WTC11 (cell line): ENCODE measurements at regions not wholly inside any gene's neighbourhood (a gene's known extent, or its start where the extent isn't known, plus 50 kb on each side); places are given as distances from the start of the nearest gene placed in this dataset.

Source experiments
- ATAC-seq: fragments of 200-7000 bp; cut with Tn5 transposase; 2 replicates; pipeline ENCODE4 v1.10.0; 2021; ENCODE audit warnings: mild to moderate bottlenecking, moderate library complexity
- CTCF ChIA-PET: fragments of 300-600 bp; sonication (Branson Sonifier 250); formaldehyde crosslinking; loops from one replicate; lab custom pipeline; 2021; ENCODE audit warnings: antibody characterized with exemption; lab: Charles Lee
- POLR2A ChIA-PET: fragments of 350-600 bp; sonication (Branson Sonifier 250); formaldehyde crosslinking; loops from one replicate; lab custom pipeline; 2021; ENCODE audit warnings: antibody characterized with exemption; lab: Charles Lee
- DNase-seq: peaks from one replicate; pipeline ENCODE4 v3.0.0; 2021; ENCODE audit warnings: low spot score
- H3K27ac Mint-ChIP-seq: 2 replicates; pipeline ENCODE4 v1.8.0; 2021; ENCODE audit warnings: mixed read lengths
- H3K27me3 Mint-ChIP-seq: 2 replicates; pipeline ENCODE4 v1.8.0; 2021; ENCODE audit warnings: low read depth, mild to moderate bottlenecking, moderate library complexity, mixed read lengths
- H3K36me3 Mint-ChIP-seq: 2 replicates; pipeline ENCODE4 v1.8.0; 2021; ENCODE audit warnings: mixed read lengths
- H3K4me1 Mint-ChIP-seq: 2 replicates; pipeline ENCODE4 v1.8.0; 2022; ENCODE audit warnings: mixed read lengths
- H3K4me3 Mint-ChIP-seq: 2 replicates; pipeline ENCODE4 v1.8.0; 2021; ENCODE audit warnings: mild to moderate bottlenecking, moderate library complexity, mixed read lengths
- H3K9me3 Mint-ChIP-seq: 2 replicates; pipeline ENCODE4 v1.8.0; 2021; ENCODE audit warnings: mixed read lengths
- AR ChIP-seq: fragments of 250-450 bp; sonication (Bioruptor Pico); IDR thresholded peaks from 2 replicates; pipeline ENCODE4 v1.9.0; 2021; ENCODE audit warnings: mild to moderate bottlenecking
- ELF4 ChIP-seq: sonication (generic); formaldehyde crosslinking; IDR thresholded peaks from 2 replicates; pipeline ENCODE4 v1.8.1; 2022; ENCODE audit warnings: low read depth, mild to moderate bottlenecking, moderate library complexity, missing genetic modification reagents
- EMX1 ChIP-seq: fragments of 250-450 bp; sonication (Bioruptor Pico); IDR thresholded peaks from 2 replicates; pipeline ENCODE4 v1.8.0; 2021; ENCODE audit warnings: mild to moderate bottlenecking
- ESRRA ChIP-seq: sonication (generic); formaldehyde crosslinking; IDR thresholded peaks from 2 replicates; pipeline ENCODE4 v1.8.1; 2022; ENCODE audit warnings: mild to moderate bottlenecking, missing genetic modification reagents, borderline replicate concordance
- FOXP1 ChIP-seq: sonication (generic); formaldehyde crosslinking; IDR thresholded peaks from 2 replicates; pipeline ENCODE4 v1.8.0; 2022; ENCODE audit warnings: missing genetic modification reagents, mild to moderate bottlenecking, moderate library complexity, borderline replicate concordance
- GABPB1 ChIP-seq: sonication (generic); formaldehyde crosslinking; IDR thresholded peaks from 2 replicates; pipeline ENCODE4 v1.8.1; 2023; ENCODE audit warnings: mild to moderate bottlenecking, missing genetic modification reagents
- GRHL2 ChIP-seq: fragments of 250-450 bp; sonication (Bioruptor Pico); IDR thresholded peaks from 2 replicates; pipeline ENCODE4 v1.8.0; 2022; ENCODE audit warnings: mild to moderate bottlenecking, moderate library complexity; ENCODE audit not compliant: insufficient replicate concordance, severe bottlenecking
- GTF2I ChIP-seq: fragments of 250-450 bp; sonication (Bioruptor Pico); conservative IDR thresholded peaks from 2 replicates; pipeline ENCODE4 v1.4.0; 2021; ENCODE audit warnings: mild to moderate bottlenecking
- HMGA2 ChIP-seq: fragments of 250-450 bp; sonication (Bioruptor Pico); IDR thresholded peaks from 2 replicates; pipeline ENCODE4 v1.4.0; 2021; ENCODE audit warnings: mild to moderate bottlenecking, moderate library complexity
- JAZF1 ChIP-seq: fragments of 250-450 bp; sonication (Bioruptor Pico); IDR thresholded peaks from 2 replicates; pipeline ENCODE4 v1.9.0; 2021; ENCODE audit warnings: moderate library complexity, mild to moderate bottlenecking, inconsistent platforms
- NFYB ChIP-seq: sonication (generic); formaldehyde crosslinking; conservative IDR thresholded peaks from 2 replicates; pipeline ENCODE4 v1.8.0; 2022; ENCODE audit warnings: low read depth, missing genetic modification reagents
- NR3C1 ChIP-seq: sonication (generic); formaldehyde crosslinking; conservative IDR thresholded peaks from 2 replicates; pipeline ENCODE4 v1.8.1; 2023; ENCODE audit warnings: low read depth, mild to moderate bottlenecking, missing genetic modification reagents
- SMAD3 ChIP-seq: sonication (generic); formaldehyde crosslinking; IDR thresholded peaks from 2 replicates; pipeline ENCODE4 v1.8.0; 2022; ENCODE audit warnings: missing genetic modification reagents, mild to moderate bottlenecking, borderline replicate concordance
- TEAD4 ChIP-seq: sonication (generic); formaldehyde crosslinking; IDR thresholded peaks from 2 replicates; pipeline ENCODE4 v1.8.0; 2022; ENCODE audit warnings: mild to moderate bottlenecking, missing genetic modification reagents
- USF1 ChIP-seq: sonication (generic); formaldehyde crosslinking; IDR thresholded peaks from 2 replicates; pipeline ENCODE4 v1.8.0; 2022; ENCODE audit warnings: mild to moderate bottlenecking, missing genetic modification reagents
- ZNF138 ChIP-seq: sonication (generic); formaldehyde crosslinking; conservative IDR thresholded peaks from 2 replicates; pipeline ENCODE4 v1.8.1; 2022; ENCODE audit warnings: mild to moderate bottlenecking, moderate library complexity, missing genetic modification reagents
- ZNF219 ChIP-seq: sonication (generic); formaldehyde crosslinking; IDR thresholded peaks from 2 replicates; pipeline ENCODE4 v1.8.0; 2023; ENCODE audit warnings: missing genetic modification reagents, mild to moderate bottlenecking, borderline replicate concordance
- ZNF232 ChIP-seq: sonication (generic); formaldehyde crosslinking; IDR thresholded peaks from 2 replicates; pipeline ENCODE4 v1.8.0; 2022; ENCODE audit warnings: mild to moderate bottlenecking, missing genetic modification reagents
- ZNF263 ChIP-seq: sonication (generic); formaldehyde crosslinking; IDR thresholded peaks from 2 replicates; pipeline ENCODE4 v1.8.1; 2022; ENCODE audit warnings: low read depth, mild to moderate bottlenecking, moderate library complexity, missing genetic modification reagents
- ZNF317 ChIP-seq: sonication (generic); formaldehyde crosslinking; IDR thresholded peaks from 2 replicates; pipeline ENCODE4 v1.8.1; 2023; ENCODE audit warnings: low read depth, mild to moderate bottlenecking, moderate library complexity, missing genetic modification reagents, borderline replicate concordance
- ZNF396 ChIP-seq: fragments of 250-450 bp; sonication (Bioruptor Pico); IDR thresholded peaks from 2 replicates; pipeline ENCODE4 v1.8.0; 2021; ENCODE audit warnings: mild to moderate bottlenecking, moderate library complexity, borderline replicate concordance
- ZNF423 ChIP-seq: fragments of 250-450 bp; sonication (Bioruptor Pico); IDR thresholded peaks from 2 replicates; pipeline ENCODE4 v2.1.2; 2022; ENCODE audit warnings: mild to moderate bottlenecking, moderate library complexity
- TF ChIP-seq, protein P1 (sequence below): sonication (generic); formaldehyde crosslinking; IDR thresholded peaks from 2 replicates; pipeline ENCODE4 v1.8.1; 2022; ENCODE audit warnings: low read depth, mild to moderate bottlenecking, moderate library complexity, missing genetic modification reagents, borderline replicate concordance
- TF ChIP-seq, protein P2 (sequence below): sonication (generic); formaldehyde crosslinking; IDR thresholded peaks from 2 replicates; pipeline ENCODE4 v1.8.1; 2022; ENCODE audit warnings: mild to moderate bottlenecking, missing genetic modification reagents, moderate library complexity, borderline replicate concordance
- TF ChIP-seq, protein P3 (sequence below): sonication (generic); formaldehyde crosslinking; IDR thresholded peaks from 2 replicates; pipeline ENCODE4 v1.8.0; 2022; ENCODE audit warnings: missing genetic modification reagents

DNA sequence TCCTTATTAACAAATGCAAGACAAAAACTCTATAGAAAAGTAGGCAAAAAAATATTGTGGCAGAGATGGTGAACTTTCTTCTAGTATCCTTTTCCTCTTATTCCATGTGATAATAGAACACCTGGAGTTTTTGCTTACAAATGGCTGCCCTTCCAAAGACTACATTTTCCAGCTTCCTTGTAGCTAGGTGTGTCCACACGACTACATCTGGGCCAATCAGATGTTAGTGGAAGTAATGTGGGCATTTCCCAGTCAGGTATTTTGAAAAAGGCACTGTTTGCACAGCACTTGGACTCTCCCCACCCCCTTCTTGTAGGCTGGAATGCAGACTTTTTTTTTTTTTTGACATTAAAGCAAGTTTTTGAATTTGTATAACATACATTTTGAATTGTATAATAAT, 105.5 kb upstream of the TBX20 start:
- no peak overlapping the region for H3K4me3 Mint-ChIP-seq
- H3K27ac Mint-ChIP-seq, result no peak overlapping the region

DNA sequence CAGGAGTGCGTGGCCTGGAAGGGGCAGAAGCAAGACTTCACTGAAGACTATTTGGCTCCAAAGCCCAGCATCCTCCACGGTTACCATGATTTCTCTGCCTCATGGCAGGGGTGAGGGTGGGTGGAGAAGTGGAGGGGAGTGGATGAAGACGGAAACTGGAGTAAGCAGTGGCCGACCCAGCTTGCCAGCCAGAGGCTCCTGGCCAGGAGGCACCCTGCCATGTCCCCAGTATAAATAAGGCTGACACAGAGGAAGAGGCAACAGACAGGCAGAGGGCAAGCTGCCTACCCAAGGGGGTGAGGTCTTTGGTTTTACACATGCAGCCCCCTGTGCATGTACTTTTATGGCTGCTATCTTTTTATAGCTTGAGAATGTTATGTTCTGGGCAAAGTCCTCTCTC, 102.6 kb upstream of the TBX20 start:
- Mint-ChIP-seq H3K9me3 (no peaks in the 10 kb centered on the region), H3K27ac (no peak overlapping the region), H3K36me3 (no peaks in the 10 kb centered on the region), H3K4me3 (no peak overlapping the region), H3K4me1 (peaks cover 13% of the 10 kb centered on the region), H3K27me3 (no peaks in the 10 kb centered on the region)
- TF ChIP-seq GRHL2 (CRISPR knock-in tag) (no peak), USF1 (no peak), ELF4 (CRISPR knock-in tag) (no peak), ZNF232 (no peak), ZNF263 (CRISPR knock-in tag) (no peak), ZNF138 (CRISPR knock-in tag) (no peak), SMAD3 (CRISPR knock-in tag) (no peak), HMGA2 (CRISPR knock-in tag) (no peak), AR (no peak), NR3C1 (no peak), ESRRA (CRISPR knock-in tag) (no peak)
- TF ChIP-seq, protein P1, sequence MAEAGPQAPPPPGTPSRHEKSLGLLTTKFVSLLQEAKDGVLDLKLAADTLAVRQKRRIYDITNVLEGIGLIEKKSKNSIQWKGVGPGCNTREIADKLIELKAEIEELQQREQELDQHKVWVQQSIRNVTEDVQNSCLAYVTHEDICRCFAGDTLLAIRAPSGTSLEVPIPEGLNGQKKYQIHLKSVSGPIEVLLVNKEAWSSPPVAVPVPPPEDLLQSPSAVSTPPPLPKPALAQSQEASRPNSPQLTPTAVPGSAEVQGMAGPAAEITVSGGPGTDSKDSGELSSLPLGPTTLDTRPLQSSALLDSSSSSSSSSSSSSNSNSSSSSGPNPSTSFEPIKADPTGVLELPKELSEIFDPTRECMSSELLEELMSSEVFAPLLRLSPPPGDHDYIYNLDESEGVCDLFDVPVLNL (CRISPR knock-in tag), result no peak
- TF ChIP-seq, protein P2, sequence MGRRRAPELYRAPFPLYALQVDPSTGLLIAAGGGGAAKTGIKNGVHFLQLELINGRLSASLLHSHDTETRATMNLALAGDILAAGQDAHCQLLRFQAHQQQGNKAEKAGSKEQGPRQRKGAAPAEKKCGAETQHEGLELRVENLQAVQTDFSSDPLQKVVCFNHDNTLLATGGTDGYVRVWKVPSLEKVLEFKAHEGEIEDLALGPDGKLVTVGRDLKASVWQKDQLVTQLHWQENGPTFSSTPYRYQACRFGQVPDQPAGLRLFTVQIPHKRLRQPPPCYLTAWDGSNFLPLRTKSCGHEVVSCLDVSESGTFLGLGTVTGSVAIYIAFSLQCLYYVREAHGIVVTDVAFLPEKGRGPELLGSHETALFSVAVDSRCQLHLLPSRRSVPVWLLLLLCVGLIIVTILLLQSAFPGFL (CRISPR knock-in tag), result no peak
- CTCF ChIA-PET, result interaction anchor here (2.0 kb wide), 1 partner anchor 10 kb away, joined by 6 read pairs; no protein-coding TSS in a partner anchor
- ATAC-seq (no peak; the same call in 1 of the 2 replicates), DNase-seq (no peak)
- POLR2A ChIA-PET, result no interaction called here

More for the DNA sequence above, 105.5 kb upstream of the TBX20 start:
- TF ChIP-seq NFYB (CRISPR knock-in tag) (peak; percentile 68), NR3C1 (no peak), GTF2I (CRISPR knock-in tag) (no peak)
- CTCF ChIA-PET, result no interaction called here
- no peaks in the 10 kb centered on the region; the same call in 1 of the 2 replicates for H3K27me3 Mint-ChIP-seq
- ATAC-seq (no peak), DNase-seq (no peak)
- POLR2A ChIA-PET, result no interaction called here
- H3K36me3 Mint-ChIP-seq, result no peaks in the 10 kb centered on the region
- peaks cover 3% of the 10 kb centered on the region; the same call in 1 of the 2 replicates for H3K9me3 Mint-ChIP-seq
- H3K4me1 Mint-ChIP-seq, result peaks cover 9% of the 10 kb centered on the region

DNA sequence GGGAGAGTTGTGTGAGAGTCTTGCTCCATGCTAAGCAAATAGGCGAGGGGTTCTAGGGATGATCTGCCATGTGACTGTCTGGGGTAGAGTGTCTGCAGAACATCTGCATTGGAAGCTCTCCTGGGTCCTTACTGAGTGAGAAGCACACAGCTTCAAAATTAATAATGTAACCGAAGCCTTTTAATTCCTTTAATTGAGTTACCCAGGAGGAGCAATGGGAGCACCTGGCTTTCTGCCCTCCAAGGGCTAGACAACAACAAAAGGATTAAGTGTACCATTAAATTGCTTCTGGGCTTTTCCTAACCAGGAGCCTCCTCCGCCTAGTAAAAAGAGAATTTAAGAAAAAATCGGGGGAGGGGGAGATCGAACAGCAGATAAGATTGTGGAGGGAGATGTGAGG, 102.0 kb upstream of the TBX20 start:
- Mint-ChIP-seq H3K4me3 (no peak overlapping the region), H3K27me3 (no peaks in the 10 kb centered on the region), H3K27ac (no peak overlapping the region), H3K9me3 (no peaks in the 10 kb centered on the region), H3K36me3 (no peaks in the 10 kb centered on the region), H3K4me1 (peaks cover 13% of the 10 kb centered on the region)
- CTCF ChIA-PET, result interaction anchor here (2.0 kb wide), 1 partner anchor 11 kb away, joined by 6 read pairs; no protein-coding TSS in a partner anchor
- no peak for ATAC-seq
- POLR2A ChIA-PET, result no interaction called here
- DNase-seq, result no peak
- TF ChIP-seq EMX1 (CRISPR knock-in tag) (no peak), ZNF317 (CRISPR knock-in tag) (no peak), ZNF219 (no peak), ZNF232 (no peak), JAZF1 (CRISPR knock-in tag) (no peak), NR3C1 (no peak), TEAD4 (CRISPR knock-in tag) (no peak), ZNF423 (CRISPR knock-in tag) (no peak), ZNF396 (CRISPR knock-in tag) (no peak), FOXP1 (CRISPR knock-in tag) (no peak), GABPB1 (CRISPR knock-in tag) (no peak)
- TF ChIP-seq, protein P3, sequence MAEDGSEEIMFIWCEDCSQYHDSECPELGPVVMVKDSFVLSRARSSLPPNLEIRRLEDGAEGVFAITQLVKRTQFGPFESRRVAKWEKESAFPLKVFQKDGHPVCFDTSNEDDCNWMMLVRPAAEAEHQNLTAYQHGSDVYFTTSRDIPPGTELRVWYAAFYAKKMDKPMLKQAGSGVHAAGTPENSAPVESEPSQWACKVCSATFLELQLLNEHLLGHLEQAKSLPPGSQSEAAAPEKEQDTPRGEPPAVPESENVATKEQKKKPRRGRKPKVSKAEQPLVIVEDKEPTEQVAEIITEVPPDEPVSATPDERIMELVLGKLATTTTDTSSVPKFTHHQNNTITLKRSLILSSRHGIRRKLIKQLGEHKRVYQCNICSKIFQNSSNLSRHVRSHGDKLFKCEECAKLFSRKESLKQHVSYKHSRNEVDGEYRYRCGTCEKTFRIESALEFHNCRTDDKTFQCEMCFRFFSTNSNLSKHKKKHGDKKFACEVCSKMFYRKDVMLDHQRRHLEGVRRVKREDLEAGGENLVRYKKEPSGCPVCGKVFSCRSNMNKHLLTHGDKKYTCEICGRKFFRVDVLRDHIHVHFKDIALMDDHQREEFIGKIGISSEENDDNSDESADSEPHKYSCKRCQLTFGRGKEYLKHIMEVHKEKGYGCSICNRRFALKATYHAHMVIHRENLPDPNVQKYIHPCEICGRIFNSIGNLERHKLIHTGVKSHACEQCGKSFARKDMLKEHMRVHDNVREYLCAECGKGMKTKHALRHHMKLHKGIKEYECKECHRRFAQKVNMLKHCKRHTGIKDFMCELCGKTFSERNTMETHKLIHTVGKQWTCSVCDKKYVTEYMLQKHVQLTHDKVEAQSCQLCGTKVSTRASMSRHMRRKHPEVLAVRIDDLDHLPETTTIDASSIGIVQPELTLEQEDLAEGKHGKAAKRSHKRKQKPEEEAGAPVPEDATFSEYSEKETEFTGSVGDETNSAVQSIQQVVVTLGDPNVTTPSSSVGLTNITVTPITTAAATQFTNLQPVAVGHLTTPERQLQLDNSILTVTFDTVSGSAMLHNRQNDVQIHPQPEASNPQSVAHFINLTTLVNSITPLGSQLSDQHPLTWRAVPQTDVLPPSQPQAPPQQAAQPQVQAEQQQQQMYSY (CRISPR knock-in tag), result no peak
